SU-DHL-6 (cell line): ENCODE measurements at regions not wholly inside any gene's neighbourhood (a gene's known extent, or its start where the extent isn't known, plus 50 kb on each side); places are given as distances from the start of the nearest gene placed in this dataset.

Source experiments
- H2AFZ ChIP-seq: fragments of 200-600 bp; sonication (generic); 2 replicates; pipeline ENCODE4 v1.6.1; 2014; ENCODE audit warnings: low read depth, mild to moderate bottlenecking, moderate library complexity, mixed read lengths, antibody characterized with exemption, low read length; ENCODE audit not compliant: severe bottlenecking
- H3F3A ChIP-seq: fragments of 200-600 bp; shearing (Covaris generic); 2 replicates; pipeline ENCODE4 v1.6.0; 2016; ENCODE audit warnings: antibody characterized with exemption, mild to moderate bottlenecking; ENCODE audit not compliant: insufficient read depth
- H3K27ac ChIP-seq: fragments of 200-600 bp; sonication (generic); 2 replicates; pipeline ENCODE4 v1.5.1; 2016; ENCODE audit warnings: low read depth, mild to moderate bottlenecking, low read length, moderate library complexity, mixed read lengths
- H3K27me3 ChIP-seq: fragments of 200-600 bp; sonication (generic), shearing (Covaris generic); 2 replicates; pipeline ENCODE4 v1.6.0; 2014; ENCODE audit warnings: mild to moderate bottlenecking, low read length
- H3K36me3 ChIP-seq: fragments of 200-600 bp; sonication (generic); 2 replicates; pipeline ENCODE4 v1.6.1; 2014; ENCODE audit warnings: mild to moderate bottlenecking, low read length, mixed read lengths
- H3K4me2 ChIP-seq: fragments of 300-600, 200-600 bp; shearing (Covaris generic), sonication (generic); 2 replicates; pipeline ENCODE4 v1.6.0; 2014; ENCODE audit warnings: low read length, low read depth, mild to moderate bottlenecking; ENCODE audit not compliant: poor library complexity, severe bottlenecking
- H3K4me3 ChIP-seq: fragments of 200-600 bp; sonication (generic); 2 replicates; pipeline ENCODE4 v1.5.1; 2014; ENCODE audit warnings: antibody characterized with exemption, low read length, mild to moderate bottlenecking, mixed read lengths; ENCODE audit not compliant: insufficient read depth, poor library complexity, severe bottlenecking
- H3K79me2 ChIP-seq: fragments of 200-600 bp; sonication (generic); 2 replicates; pipeline ENCODE4 v1.6.1; 2014; ENCODE audit warnings: mild to moderate bottlenecking, low read length, moderate library complexity; ENCODE audit not compliant: insufficient read depth
- H3K9ac ChIP-seq: fragments of 200-600 bp; sonication (generic); 2 replicates; pipeline ENCODE4 v1.7.0; 2014; ENCODE audit warnings: mild to moderate bottlenecking, low read length
- H3K9me2 ChIP-seq: fragments of 200-600 bp; sonication (generic); replicated peaks from 2 replicates; pipeline ENCODE4 v1.6.1; 2014; ENCODE audit warnings: low read length; ENCODE audit not compliant: insufficient read depth
- H3K9me3 ChIP-seq: fragments of 200-600 bp; sonication (generic); 2 replicates; pipeline ENCODE4 v1.6.1; 2014; ENCODE audit warnings: low read length, mixed read lengths; ENCODE audit not compliant: insufficient read depth
- H4K20me1 ChIP-seq: fragments of 200-600 bp; sonication (generic); 2 replicates; pipeline ENCODE4 v1.6.1; 2014; ENCODE audit warnings: low read depth, mild to moderate bottlenecking, antibody characterized with exemption, low read length, moderate library complexity, mixed read lengths
- EZH2phosphoT487 ChIP-seq: fragments of 200-600 bp; sonication (generic), shearing (Covaris generic); conservative IDR thresholded peaks from 2 replicates; pipeline ENCODE4 v1.6.1; 2018; ENCODE audit warnings: mild to moderate bottlenecking, antibody characterized with exemption, low read length, moderate library complexity, mixed read lengths
- TF ChIP-seq, protein P1 (sequence below): fragments of 200-600 bp; sonication (generic); IDR thresholded peaks from one replicate; pipeline ENCODE4 v1.5.1; 2017; ENCODE audit warnings: antibody characterized with exemption, mild to moderate bottlenecking, low read length, moderate library complexity; ENCODE audit not compliant: insufficient read depth, poor library complexity, severe bottlenecking

DNA sequence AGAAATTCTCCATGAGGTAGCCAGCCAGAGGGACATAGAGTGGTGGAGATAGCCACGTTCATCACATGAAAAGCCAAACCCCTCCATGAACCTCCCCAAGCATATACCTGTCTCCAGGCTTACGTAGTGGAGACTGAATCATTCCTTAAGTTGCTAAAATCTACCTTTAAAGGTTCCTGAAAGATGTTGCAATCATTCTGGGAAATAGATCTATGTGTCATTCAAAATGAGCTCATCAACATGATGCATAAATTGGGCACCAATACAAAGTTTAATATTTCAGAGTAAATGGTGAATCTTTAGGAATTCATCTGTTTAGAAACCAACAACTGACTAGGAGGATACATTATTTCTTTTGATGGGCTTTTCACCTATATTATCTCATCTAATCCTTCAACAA is 362.6 kb upstream of the ID2 start:
- Histone ChIP-seq H3K36me3 (no peaks in the 10 kb centered on the region), H3K27ac (no peak overlapping the region), H3F3A (no peaks in the 10 kb centered on the region), H2AFZ (no peak overlapping the region), H3K9me3 (no peaks in the 10 kb centered on the region), H3K27me3 (no peaks in the 10 kb centered on the region), H3K4me3 (no peak overlapping the region), H4K20me1 (no peaks in the 10 kb centered on the region), H3K79me2 (no peaks in the 10 kb centered on the region), H3K9me2 (no peaks in the 10 kb centered on the region), H3K4me2 (no peak overlapping the region), H3K9ac (no peak overlapping the region)
- TF ChIP-seq EZH2phosphoT487, result no peak
- TF ChIP-seq, protein P1, sequence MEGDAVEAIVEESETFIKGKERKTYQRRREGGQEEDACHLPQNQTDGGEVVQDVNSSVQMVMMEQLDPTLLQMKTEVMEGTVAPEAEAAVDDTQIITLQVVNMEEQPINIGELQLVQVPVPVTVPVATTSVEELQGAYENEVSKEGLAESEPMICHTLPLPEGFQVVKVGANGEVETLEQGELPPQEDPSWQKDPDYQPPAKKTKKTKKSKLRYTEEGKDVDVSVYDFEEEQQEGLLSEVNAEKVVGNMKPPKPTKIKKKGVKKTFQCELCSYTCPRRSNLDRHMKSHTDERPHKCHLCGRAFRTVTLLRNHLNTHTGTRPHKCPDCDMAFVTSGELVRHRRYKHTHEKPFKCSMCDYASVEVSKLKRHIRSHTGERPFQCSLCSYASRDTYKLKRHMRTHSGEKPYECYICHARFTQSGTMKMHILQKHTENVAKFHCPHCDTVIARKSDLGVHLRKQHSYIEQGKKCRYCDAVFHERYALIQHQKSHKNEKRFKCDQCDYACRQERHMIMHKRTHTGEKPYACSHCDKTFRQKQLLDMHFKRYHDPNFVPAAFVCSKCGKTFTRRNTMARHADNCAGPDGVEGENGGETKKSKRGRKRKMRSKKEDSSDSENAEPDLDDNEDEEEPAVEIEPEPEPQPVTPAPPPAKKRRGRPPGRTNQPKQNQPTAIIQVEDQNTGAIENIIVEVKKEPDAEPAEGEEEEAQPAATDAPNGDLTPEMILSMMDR, result no peak

DNA sequence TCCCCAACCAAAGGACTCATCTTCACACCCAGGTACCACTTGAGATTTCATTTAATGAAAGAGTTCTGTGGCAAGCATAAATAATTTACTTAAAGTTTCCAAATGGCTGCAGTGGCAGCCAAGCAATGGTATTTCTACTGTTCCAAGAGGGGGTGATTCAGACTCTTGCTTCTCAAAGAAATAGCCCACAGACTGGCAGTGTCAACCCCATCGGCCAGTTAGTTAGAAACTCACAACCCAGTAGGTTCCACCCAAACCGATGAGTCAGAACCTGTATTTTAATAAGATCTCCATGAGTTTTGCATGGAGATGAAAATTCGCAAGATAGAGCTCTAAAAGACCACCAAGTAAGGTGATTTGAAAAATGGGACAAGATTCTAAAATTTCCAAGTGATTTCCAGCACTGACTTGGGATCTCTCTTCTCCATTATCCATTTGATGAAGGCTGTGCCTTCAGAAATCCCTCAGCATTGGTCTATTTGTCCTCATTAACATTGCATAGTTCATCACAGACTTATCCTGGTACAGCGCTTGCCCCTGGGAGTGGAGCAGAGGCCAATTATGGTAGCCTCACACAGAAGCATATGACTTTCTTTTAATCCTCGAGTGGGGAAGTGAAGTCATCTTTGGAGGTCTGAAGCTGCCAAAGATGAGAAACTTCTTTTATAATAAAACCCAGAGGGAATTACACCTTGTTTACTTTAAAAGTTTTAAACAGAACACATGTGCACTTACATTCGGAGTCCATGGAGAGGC is 361.4 kb upstream of the ID2 start:
- Histone ChIP-seq H3K36me3 (no peaks in the 10 kb centered on the region), H3K4me2 (no peak overlapping the region), H3K9ac (no peak overlapping the region)

DNA sequence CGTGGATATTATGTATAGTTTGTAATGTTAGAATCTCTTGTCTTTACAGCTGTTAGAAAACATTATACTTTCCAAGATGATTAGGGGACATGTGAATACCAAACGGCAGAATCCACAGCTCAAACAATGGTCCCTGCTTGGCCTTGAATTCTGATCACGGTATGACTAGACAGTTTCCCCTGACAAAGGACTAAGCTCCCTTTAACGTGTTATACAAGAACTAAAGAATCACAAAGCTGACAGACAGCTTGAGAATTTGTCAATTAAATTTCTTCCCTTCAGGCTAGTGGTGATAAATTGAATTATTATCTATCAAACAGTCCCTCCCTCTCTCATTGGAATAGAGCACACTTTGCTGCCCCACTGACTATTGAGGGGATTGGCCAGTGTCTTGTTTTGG is 359.2 kb upstream of the ID2 start:
- Histone ChIP-seq H4K20me1 (no peaks in the 10 kb centered on the region), H3K9ac (no peak overlapping the region), H3K9me2 (no peaks in the 10 kb centered on the region), H3K36me3 (no peaks in the 10 kb centered on the region), H3K9me3 (no peaks in the 10 kb centered on the region), H3K4me2 (no peak overlapping the region), H3K4me3 (no peak overlapping the region), H3F3A (no peaks in the 10 kb centered on the region), H3K79me2 (no peaks in the 10 kb centered on the region), H2AFZ (no peak overlapping the region), H3K27me3 (no peaks in the 10 kb centered on the region), H3K27ac (no peak overlapping the region)
- TF ChIP-seq, protein P1, result no peak
- no peak for TF ChIP-seq EZH2phosphoT487

More for the DNA sequence above, 361.4 kb upstream of the ID2 start:
- Histone ChIP-seq H3F3A (no peaks in the 10 kb centered on the region), H3K27me3 (no peaks in the 10 kb centered on the region), H3K27ac (no peak overlapping the region), H2AFZ (no peak overlapping the region), H3K4me3 (no peak overlapping the region), H4K20me1 (no peaks in the 10 kb centered on the region), H3K79me2 (no peaks in the 10 kb centered on the region), H3K9me3 (no peaks in the 10 kb centered on the region), H3K9me2 (no peaks in the 10 kb centered on the region)
- TF ChIP-seq EZH2phosphoT487, result no peak
- TF ChIP-seq, protein P1, result no peak
